Activated CD4-positive, alpha-beta T cell treated with anti-CD3 and anti-CD28 coated beads for 36 hours (primary cell): ENCODE measurements at regions not wholly inside any gene's neighbourhood (a gene's known extent, or its start where the extent isn't known, plus 50 kb on each side); places are given as distances from the start of the nearest gene placed in this dataset.
"Not testable (repeated sequence)": the region's sequence is repeated elsewhere in the genome, so short reads cannot be mapped to it uniquely, and the experiment has no call there.

Experiments used
- ATAC-seq: fragments of 200-7000 bp; cut with Tn5 transposase; one replicate; pipeline ENCODE4 v1.10.0; 2021; ENCODE audit warnings: mild to moderate bottlenecking, moderate library complexity
- CTCF ChIA-PET: fragments of 350-600 bp; sonication (Branson Sonifier 250); formaldehyde crosslinking; loops from one replicate; lab custom pipeline; 2021; ENCODE audit warnings: antibody characterized with exemption; lab: Charles Lee
- POLR2A ChIA-PET: fragments of 350-600 bp; sonication (Branson Sonifier 250); formaldehyde crosslinking; loops from one replicate; lab custom pipeline; 2021; ENCODE audit warnings: antibody characterized with exemption, inconsistent platforms; lab: Charles Lee
- DNase-seq: peaks from one replicate; pipeline ENCODE4 v3.0.0-alpha.2; 2020
- H3K27ac Mint-ChIP-seq: one replicate; pipeline ENCODE4 v1.8.0; 2021; ENCODE audit warnings: mixed read lengths
- H3K27me3 Mint-ChIP-seq: one replicate; pipeline ENCODE4 v1.8.0; 2021; ENCODE audit warnings: mixed read lengths
- H3K36me3 Mint-ChIP-seq: one replicate; pipeline ENCODE4 v1.8.0; 2021; ENCODE audit warnings: low read depth, mixed read lengths
- H3K4me1 Mint-ChIP-seq: one replicate; pipeline ENCODE4 v1.8.0; 2021; ENCODE audit warnings: mixed read lengths
- H3K4me3 Mint-ChIP-seq: one replicate; pipeline ENCODE4 v1.8.0; 2021; ENCODE audit warnings: mild to moderate bottlenecking, moderate library complexity, mixed read lengths
- H3K9me3 Mint-ChIP-seq: one replicate; pipeline ENCODE4 v1.8.0; 2021; ENCODE audit warnings: low read depth, mixed read lengths
- intact Hi-C, 2 experiments: fragments of 100-400 bp; cut with DNase I in 1 of 2; cut with micrococcal nuclease in 1 of 2; formaldehyde crosslinking; loops; one replicate each; pipeline versions ENCODE4 v1.14.2 to v1.15.1; 2022 to 2024; cut with DNase I, micrococcal nuclease

DNA sequence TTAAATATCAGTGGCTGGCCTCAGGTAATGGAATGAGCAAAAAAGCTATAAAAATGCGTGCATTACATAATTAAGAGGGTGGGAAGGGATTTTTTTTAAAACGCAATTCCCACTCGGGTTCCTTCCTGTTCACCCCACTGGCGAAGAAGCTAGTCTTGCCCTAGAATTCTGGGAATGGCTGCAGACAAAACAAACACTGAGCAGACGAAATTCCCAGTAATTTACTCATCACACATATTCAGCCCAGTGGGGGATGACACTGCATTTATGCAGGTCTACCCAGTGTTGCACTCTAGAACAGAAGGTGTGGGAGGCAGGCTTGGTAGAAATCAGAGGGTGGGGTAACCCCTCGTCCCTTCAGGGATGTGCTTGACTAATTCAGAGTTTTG lies 2695.0 kb upstream of the DEFB115 start:
- Mint-ChIP-seq H3K36me3 (peaks cover 21% of the 10 kb centered on the region), H3K27ac (no peak overlapping the region), H3K9me3 (peaks cover 46% of the 10 kb centered on the region), H3K27me3 (no peaks in the 10 kb centered on the region), H3K4me1 (no peaks in the 10 kb centered on the region), H3K4me3 (no peak overlapping the region)
- POLR2A ChIA-PET = no interaction called here
- DNase-seq (no peak), ATAC-seq (no peak)
- CTCF ChIA-PET = no interaction called here
- intact Hi-C loops = no loop called here

DNA sequence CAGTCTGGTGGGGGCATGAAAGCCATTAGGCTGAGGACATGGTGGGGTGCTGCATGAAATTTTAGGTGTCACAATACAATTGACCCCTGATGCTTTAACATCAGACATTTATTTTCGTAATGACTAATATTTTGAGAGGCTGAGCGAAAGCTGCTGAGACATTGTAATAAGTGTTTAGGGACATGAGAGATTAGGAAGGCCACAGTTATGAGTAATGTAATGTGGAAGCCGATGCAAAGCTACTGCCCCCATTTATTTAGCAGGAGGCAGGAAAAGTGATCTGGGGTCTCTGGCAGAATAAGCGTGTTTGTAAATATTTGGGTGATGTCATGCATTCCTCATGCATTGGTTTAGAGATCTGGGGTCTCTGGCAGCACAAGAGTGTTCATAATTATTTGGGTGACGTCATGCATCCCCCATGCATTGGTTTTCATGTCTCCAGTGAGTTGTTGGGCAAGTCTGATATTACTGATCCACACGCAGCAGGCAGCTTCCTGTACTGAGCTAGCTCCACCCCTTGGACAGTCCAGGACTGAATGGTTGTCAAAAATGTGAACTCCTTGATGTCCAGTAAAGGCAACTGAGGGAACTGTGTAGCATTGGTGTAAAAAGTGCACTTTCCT lies 2694.5 kb upstream of the DEFB115 start:
- POLR2A ChIA-PET, intact Hi-C loops, CTCF ChIA-PET, H3K27me3 Mint-ChIP-seq, H3K27ac Mint-ChIP-seq, H3K4me1 Mint-ChIP-seq, ATAC-seq, DNase-seq, H3K4me3 Mint-ChIP-seq: not testable (repeated sequence)
- Mint-ChIP-seq H3K36me3 (peaks cover 21% of the 10 kb centered on the region), H3K9me3 (peaks cover 46% of the 10 kb centered on the region)

GRCh38 chr20:28564024-28564423 lies 2693.4 kb upstream of the DEFB115 start:
- H3K36me3 Mint-ChIP-seq = peaks cover 21% of the 10 kb centered on the region
- CTCF ChIA-PET, H3K27ac Mint-ChIP-seq, H3K27me3 Mint-ChIP-seq, DNase-seq, H3K4me1 Mint-ChIP-seq, intact Hi-C loops, H3K4me3 Mint-ChIP-seq, POLR2A ChIA-PET, ATAC-seq: not testable (repeated sequence)
- H3K9me3 Mint-ChIP-seq = peaks cover 43% of the 10 kb centered on the region

- H3K4me1 Mint-ChIP-seq, intact Hi-C loops, POLR2A ChIA-PET, H3K4me3 Mint-ChIP-seq, H3K27ac Mint-ChIP-seq, H3K27me3 Mint-ChIP-seq, DNase-seq, ATAC-seq, CTCF ChIA-PET: not testable (repeated sequence)
- Mint-ChIP-seq H3K9me3 (peaks cover 45% of the 10 kb centered on the region), H3K36me3 (peaks cover 21% of the 10 kb centered on the region)
Observed at GRCh38 chr20:28564688-28565463, 2692.6 kb upstream of the DEFB115 start.

DNA sequence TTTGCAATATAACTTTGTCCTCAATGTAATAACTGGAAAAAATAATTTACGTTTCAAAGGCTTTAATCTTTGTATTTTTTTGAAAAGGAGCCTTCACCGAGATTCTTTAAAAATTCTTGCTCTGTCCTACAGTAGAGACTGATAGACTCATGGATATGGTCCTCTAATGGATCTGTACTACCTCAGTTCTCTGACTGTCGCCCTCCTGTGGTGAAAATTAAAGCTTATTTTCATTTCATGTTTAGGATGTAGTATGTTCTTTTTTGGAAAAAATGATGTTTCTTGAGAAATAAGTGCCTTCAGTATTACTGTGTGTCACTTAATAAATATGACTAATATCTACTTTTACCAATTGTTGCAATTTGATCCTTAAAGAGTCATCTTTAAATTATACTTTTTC lies 2681.5 kb upstream of the DEFB115 start:
- H3K27ac Mint-ChIP-seq, DNase-seq, intact Hi-C loops, H3K27me3 Mint-ChIP-seq, H3K4me3 Mint-ChIP-seq, H3K4me1 Mint-ChIP-seq, POLR2A ChIA-PET, CTCF ChIA-PET, H3K9me3 Mint-ChIP-seq, ATAC-seq: not testable (repeated sequence)
- peaks cover 28% of the 10 kb centered on the region for H3K36me3 Mint-ChIP-seq

GRCh38 chr20:28591680-28592079 lies 2665.8 kb upstream of the DEFB115 start:
- DNase-seq, H3K4me3 Mint-ChIP-seq, POLR2A ChIA-PET: not testable (repeated sequence)

GRCh38 chr20:28593383-28593782 lies 2664.1 kb upstream of the DEFB115 start:
- H3K27ac Mint-ChIP-seq, DNase-seq, CTCF ChIA-PET, POLR2A ChIA-PET, intact Hi-C loops, H3K9me3 Mint-ChIP-seq, H3K27me3 Mint-ChIP-seq, ATAC-seq, H3K4me3 Mint-ChIP-seq: not testable (repeated sequence)
- Mint-ChIP-seq H3K4me1 (peaks cover 22% of the 10 kb centered on the region), H3K36me3 (peaks cover 11% of the 10 kb centered on the region)

More at GRCh38 chr20:28591680-28592079, 2665.8 kb upstream of the DEFB115 start:
- intact Hi-C loops, H3K27ac Mint-ChIP-seq, H3K9me3 Mint-ChIP-seq, H3K36me3 Mint-ChIP-seq, CTCF ChIA-PET, ATAC-seq, H3K27me3 Mint-ChIP-seq: not testable (repeated sequence)
- peaks cover 10% of the 10 kb centered on the region for H3K4me1 Mint-ChIP-seq

- H3K4me1 Mint-ChIP-seq = peaks cover 24% of the 10 kb centered on the region
- H3K9me3 Mint-ChIP-seq, ATAC-seq, H3K27me3 Mint-ChIP-seq, H3K27ac Mint-ChIP-seq, CTCF ChIA-PET, DNase-seq, intact Hi-C loops, H3K4me3 Mint-ChIP-seq, H3K36me3 Mint-ChIP-seq, POLR2A ChIA-PET: not testable (repeated sequence)
Observed at GRCh38 chr20:28594476-28594875, 2663.0 kb upstream of the DEFB115 start.

DNA sequence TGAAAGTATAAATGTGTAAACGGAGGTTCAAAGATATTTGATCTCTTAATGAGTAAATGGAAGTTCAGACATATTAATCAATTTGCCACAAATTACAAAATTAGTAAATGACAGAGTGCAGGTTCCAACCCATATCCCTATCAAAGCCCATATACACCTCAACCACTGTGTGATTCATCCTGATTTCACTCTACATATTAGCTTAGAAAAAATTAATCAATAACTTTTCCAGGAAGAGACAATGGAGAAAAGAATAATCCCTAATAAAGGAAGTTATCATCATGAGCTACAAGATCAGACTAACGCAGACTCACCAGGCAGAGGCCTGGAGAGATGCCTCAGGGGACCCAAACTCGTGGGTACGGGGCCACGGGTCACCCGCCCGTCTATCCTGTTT lies 2655.5 kb upstream of the DEFB115 start:
- DNase-seq, ATAC-seq, POLR2A ChIA-PET, H3K27me3 Mint-ChIP-seq, CTCF ChIA-PET: not testable (repeated sequence)
- Mint-ChIP-seq H3K9me3 (peaks cover 10% of the 10 kb centered on the region), H3K4me3 (peak overlapping the region; percentile 86), H3K36me3 (peaks cover 13% of the 10 kb centered on the region), H3K4me1 (peaks cover 33% of the 10 kb centered on the region), H3K27ac (peak overlapping the region; percentile 83)
- intact Hi-C loops = loop anchor here in 1 of 2 experiments (2.0 kb wide), 1 partner anchor 1775 kb away; no protein-coding TSS in a partner anchor

DNA sequence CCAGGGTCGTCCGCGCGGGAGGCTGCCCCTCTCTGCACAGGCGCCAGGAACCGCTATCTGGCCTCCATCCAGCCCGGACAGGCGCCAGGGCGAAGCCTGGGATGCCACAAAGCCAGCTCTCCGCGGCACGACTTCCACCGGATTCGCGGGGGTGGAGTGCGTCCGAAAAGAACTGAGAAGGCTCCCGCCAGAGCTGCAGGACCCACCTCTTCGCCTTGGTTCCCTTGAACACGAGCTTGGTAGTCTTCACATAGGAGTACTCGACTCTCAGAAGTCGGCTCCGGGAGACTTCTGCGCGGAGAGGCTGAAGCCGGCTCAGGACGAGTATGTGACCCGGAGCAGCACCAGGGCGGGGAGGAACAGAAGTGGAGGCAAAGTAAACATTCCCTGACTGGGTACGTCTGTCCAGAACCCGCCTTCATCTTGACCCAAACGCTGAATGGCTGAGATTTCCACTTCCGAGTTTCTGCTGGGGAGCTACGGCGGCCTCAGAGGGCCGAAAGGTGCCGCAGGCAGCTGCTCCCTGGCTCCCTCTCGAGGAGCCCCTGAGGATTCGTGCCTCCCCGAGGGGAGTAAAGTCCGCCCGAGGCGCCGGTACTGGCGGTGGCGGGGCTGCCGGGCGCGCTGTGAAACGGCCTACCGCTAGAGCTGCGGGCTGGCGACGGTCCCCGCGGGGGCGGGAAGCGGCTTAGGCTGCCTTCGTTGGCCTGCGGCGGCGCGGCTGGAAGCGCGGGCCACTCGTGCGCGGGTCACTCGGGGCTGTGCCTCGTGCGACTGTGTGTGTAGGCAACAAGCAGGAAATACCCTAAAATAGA lies 2654.9 kb upstream of the DEFB115 start:
- peak overlapping the region; percentile 86 for H3K4me3 Mint-ChIP-seq
- peaks cover 10% of the 10 kb centered on the region for H3K9me3 Mint-ChIP-seq
- CTCF ChIA-PET, H3K27me3 Mint-ChIP-seq, POLR2A ChIA-PET: not testable (repeated sequence)
- H3K27ac Mint-ChIP-seq = peak overlapping the region; percentile 84
- intact Hi-C loops = loop anchor here in 1 of 2 experiments (2.0 kb wide), 1 partner anchor 1774 kb away; no protein-coding TSS in a partner anchor
- peaks cover 30% of the 10 kb centered on the region for H3K4me1 Mint-ChIP-seq
- peaks cover 13% of the 10 kb centered on the region for H3K36me3 Mint-ChIP-seq
- ATAC-seq (peak; percentile 94), DNase-seq (peak; percentile 85)

- H3K4me3 Mint-ChIP-seq = peak overlapping the region; percentile 86
- peak overlapping the region; percentile 84 for H3K27ac Mint-ChIP-seq
Observed at GRCh38 chr20:28603218-28603577, 2654.3 kb upstream of the DEFB115 start.

More at GRCh38 chr20:28603218-28603577, 2654.3 kb upstream of the DEFB115 start:
- Mint-ChIP-seq H3K4me1 (peaks cover 25% of the 10 kb centered on the region), H3K36me3 (peaks cover 13% of the 10 kb centered on the region), H3K9me3 (peaks cover 10% of the 10 kb centered on the region)
- H3K27me3 Mint-ChIP-seq, ATAC-seq, POLR2A ChIA-PET, CTCF ChIA-PET, DNase-seq: not testable (repeated sequence)
- intact Hi-C loops = loop anchor here in 1 of 2 experiments (2.0 kb wide), 1 partner anchor 1774 kb away; no protein-coding TSS in a partner anchor
